Epithelial cell of esophagus (primary cell): ENCODE measurements at regions not wholly inside any gene's neighbourhood (a gene's known extent, or its start where the extent isn't known, plus 50 kb on each side); places are given as distances from the start of the nearest gene placed in this dataset.
"Not testable (repeated sequence)": the region's sequence is repeated elsewhere in the genome, so short reads cannot be mapped to it uniquely, and the experiment has no call there.

Experiments used
- DNase-seq: peaks from one replicate; pipeline ENCODE4 v3.0.0; 2010; ENCODE audit warnings: low read depth
- H3K4me3 ChIP-seq: 2 replicates; pipeline ENCODE4 v1.5.1; 2011; ENCODE audit warnings: mild to moderate bottlenecking, low read length, control low read depth
- CTCF ChIP-seq: IDR thresholded peaks from 2 replicates; pipeline ENCODE4 v1.5.1; 2011; ENCODE audit warnings: low read depth, mild to moderate bottlenecking, low read length, control low read depth, inconsistent platforms; ENCODE audit not compliant: insufficient read depth; ENCODE audit errors: missing control alignments

DNA sequence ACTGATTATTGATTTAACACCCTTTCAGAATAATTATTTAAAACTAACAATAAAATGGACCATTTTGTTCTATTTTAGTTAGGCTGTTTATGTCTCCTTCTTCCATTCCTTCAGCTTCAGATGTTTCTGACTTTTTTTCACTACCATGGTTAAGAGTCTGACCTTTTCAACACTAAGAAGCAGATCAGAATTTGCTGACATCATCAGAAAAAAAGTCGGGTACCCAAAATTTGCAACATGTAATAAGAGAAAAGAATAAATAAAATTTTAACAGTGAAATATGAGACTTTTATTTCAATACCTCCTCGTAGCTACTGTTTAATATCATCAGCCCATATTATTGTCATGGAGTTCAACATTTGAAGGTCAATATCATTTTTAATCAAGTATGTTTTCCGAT, 1158.3 kb downstream of the RPIA start:
- no peak overlapping the region for H3K4me3 ChIP-seq
- no peak for DNase-seq
- TF ChIP-seq CTCF: no peak

DNA sequence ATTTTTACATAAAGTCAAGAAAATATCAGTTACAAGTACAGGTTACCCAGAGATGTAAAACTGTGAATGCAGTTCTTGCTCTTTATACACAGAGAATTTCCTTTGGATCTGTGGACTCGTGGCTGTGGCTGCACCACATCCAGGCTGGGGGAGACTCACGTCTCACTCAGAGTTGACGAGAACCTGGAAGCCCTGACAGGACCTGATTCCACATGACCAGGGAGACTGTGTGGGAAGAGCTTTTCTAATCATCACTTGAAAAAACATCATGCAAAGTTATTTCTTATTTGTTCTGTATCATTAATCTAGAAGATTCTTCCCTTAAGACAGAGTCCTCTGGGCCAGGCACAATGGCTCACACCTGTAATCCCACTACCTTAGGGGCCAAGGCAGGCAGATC, 1159.0 kb downstream of the RPIA start:
- no peak for DNase-seq
- H3K4me3 ChIP-seq: no peak overlapping the region
- TF ChIP-seq CTCF: no peak

GRCh38 chr2:89850881-89851582, 1159.6 kb downstream of the RPIA start:
- H3K4me3 ChIP-seq: no peak overlapping the region
- TF ChIP-seq CTCF: no peak
- DNase-seq: no peak

DNA sequence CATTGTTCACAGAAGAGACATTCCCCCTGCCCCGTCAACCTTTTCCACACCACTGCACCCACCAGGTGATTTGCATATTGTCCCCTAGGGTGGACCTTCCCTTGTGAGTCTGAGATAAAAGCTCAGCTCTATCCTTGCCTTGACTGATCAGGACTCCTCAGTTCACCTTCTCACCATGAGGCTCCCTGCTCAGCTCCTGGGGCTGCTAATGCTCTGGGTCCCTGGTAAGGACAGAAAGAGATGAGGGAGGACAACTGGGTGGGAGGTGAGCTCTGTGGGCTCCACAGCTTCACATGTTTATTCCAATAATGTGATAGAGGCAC, 1160.1 kb downstream of the RPIA start:
- no peak for TF ChIP-seq CTCF
- DNase-seq: no peak
- H3K4me3 ChIP-seq: no peak overlapping the region

DNA sequence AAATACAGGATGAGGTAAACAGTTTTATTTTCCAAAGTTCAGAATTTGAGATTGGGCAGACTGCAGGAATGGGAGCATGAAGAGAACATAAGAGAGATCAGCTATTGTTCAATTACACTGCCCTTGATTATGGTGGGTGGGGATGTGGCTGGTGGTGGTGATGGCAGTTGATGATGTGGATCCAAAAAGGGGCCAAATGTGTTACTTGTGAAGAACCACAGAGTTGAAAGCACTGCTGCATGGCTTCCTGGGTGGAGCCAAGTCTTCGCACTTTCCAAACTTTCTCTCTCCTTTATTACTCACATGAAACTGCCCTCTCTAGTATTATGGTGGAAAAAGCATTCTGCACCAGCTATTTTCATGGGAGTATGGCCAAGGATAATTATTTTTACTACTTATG, 1162.0 kb downstream of the RPIA start:
- not testable (repeated sequence) for DNase-seq

GRCh38 chr2:89855752-89856151, 1164.3 kb downstream of the RPIA start:
- not testable (repeated sequence) for DNase-seq, H3K4me3 ChIP-seq

More for the DNA sequence above, 1162.0 kb downstream of the RPIA start:
- H3K4me3 ChIP-seq: not testable (repeated sequence)

DNA sequence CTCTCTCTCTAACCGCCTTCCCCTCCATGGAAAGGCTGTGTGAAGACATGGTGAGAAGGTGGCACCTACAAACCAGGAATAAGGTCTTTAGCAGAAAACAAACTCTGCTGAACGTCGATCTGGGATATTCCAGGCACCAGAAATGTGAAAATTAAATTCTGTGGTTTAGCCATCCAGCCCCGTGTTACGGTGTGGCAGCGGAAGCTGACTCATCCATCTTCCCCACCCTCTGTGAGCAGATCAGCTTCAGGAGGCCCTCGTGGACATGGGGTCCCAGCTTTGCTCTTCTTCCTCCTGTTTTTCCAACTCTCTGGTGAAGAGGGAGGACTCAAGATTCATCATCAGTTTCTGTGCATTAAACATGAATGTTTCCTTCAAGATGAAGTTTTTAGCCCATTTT, 1164.8 kb downstream of the RPIA start:
- H3K4me3 ChIP-seq, DNase-seq: not testable (repeated sequence)

- not testable (repeated sequence) for DNase-seq, H3K4me3 ChIP-seq
Observed at GRCh38 chr2:89862164-89862563, 1170.7 kb downstream of the RPIA start.

- not testable (repeated sequence) for H3K4me3 ChIP-seq, DNase-seq
Observed at GRCh38 chr2:89863209-89863608, 1171.7 kb downstream of the RPIA start.

GRCh38 chr2:89874810-89875595, 1183.5 kb downstream of the RPIA start:
- not testable (repeated sequence) for DNase-seq

GRCh38 chr2:89876445-89876844, 1185.0 kb downstream of the RPIA start:
- DNase-seq, H3K4me3 ChIP-seq: not testable (repeated sequence)

More at GRCh38 chr2:89874810-89875595, 1183.5 kb downstream of the RPIA start:
- H3K4me3 ChIP-seq: not testable (repeated sequence)

DNA sequence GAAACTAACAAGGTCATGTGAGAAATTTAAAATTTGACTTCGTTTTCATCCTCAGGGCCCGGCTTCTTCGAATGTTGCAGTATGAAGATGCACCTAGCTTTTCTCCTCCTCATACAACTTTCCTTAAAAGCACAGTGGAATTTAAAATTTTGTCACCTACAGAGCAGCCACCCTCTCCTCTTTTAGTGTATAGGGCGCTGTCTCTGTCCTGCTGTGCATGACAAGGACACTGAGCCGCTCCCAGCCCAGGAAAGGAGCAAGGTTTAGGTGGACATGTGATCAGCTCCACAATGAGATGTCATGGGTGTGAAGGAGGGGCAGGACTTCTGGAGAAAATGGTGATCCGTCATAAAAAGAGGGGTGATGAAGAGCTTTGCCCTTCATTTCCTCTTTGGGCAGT, 1185.4 kb downstream of the RPIA start:
- H3K4me3 ChIP-seq, DNase-seq: not testable (repeated sequence)

DNA sequence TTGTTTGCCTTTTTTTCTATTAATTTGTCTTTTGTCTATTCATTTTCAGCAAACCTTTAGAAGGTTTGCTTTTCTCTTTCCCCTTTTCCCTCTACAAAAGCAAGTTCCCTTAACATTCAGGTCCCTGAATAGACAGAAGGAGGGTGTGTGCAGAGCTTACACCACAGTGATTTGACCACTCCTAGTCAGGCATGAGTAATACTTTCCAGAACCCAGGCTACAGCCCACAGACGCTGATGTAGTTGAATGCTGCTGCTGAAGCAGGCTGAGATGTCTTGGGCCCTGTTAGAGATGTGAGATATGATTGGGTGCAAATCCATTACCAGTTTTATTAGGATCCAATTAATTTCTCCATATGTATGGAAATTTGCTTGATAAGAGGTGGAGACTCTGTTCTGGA, 1191.4 kb downstream of the RPIA start:
- not testable (repeated sequence) for DNase-seq, H3K4me3 ChIP-seq

DNA sequence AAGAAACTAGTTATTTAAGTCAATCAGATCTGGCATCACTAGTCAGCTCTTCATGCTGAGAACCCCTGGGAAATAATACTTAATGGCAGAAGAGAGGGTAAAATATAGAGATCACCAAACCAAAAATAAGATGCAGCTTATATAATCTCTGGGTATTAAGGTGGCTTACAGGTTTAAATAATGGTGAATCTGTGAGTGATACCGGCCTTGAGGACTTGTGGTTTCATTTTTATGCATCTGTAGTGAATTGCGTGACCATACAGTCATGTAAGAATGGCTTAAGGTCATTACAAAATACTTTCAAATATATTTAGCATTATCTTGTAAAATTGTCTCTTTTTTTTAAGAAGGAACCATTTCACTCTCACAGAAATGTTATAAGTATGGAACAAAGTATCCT, 1192.2 kb downstream of the RPIA start:
- H3K4me3 ChIP-seq, DNase-seq: not testable (repeated sequence)

DNA sequence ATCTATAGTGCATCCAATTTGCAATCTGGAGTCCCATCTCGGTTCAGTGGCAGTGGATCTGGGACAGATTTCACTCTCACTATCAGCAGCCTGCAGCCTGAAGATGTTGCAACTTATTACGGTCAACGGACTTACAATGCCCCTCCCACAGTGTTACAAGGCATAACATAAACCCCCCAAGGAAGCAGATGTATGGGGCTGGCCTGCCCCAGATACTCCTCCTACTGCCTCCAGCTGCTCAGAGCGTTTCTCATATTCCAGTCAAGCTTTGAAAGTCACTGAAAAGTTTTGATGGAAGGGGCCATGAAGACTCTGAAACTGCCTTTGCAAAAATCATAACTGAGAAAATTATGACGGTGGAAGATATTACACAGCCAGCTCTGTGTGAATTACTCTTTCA, 1193.6 kb downstream of the RPIA start:
- H3K4me3 ChIP-seq, DNase-seq: not testable (repeated sequence)
